ENCODE measurements at regions not wholly inside any gene's neighbourhood (a gene's known extent, or its start where the extent isn't known, plus 50 kb on each side); places are given as distances from the start of the nearest gene placed in this dataset.

DNA sequence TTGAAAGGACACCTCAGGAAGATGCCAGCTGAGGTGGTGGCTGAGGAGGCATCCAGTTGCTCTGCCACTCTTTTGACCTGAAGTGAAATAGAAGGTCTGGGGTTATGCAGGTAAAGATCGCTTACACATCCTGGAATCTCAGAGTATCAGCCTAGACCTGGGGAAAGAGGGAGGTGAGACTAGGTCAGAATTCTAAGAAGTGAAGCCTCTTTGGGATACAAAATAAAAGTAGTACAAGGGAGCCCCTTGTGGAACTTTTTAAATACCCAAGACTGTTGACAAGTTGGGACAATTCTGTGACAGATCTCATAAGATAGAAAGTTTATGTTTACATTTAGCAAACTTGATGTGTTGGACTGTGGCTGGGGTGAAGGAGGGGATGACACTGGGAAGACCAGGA, 263.1 kb downstream of the SPRY1 start:
- Histone ChIP-seq H3K4me2 (no peak overlapping the region), H3K9ac (no peak overlapping the region), H3K36me3 (no peaks in the 10 kb centered on the region), H3K4me3 (no peak overlapping the region), H3K27ac (no peak overlapping the region), H4K20me1 (no peaks in the 10 kb centered on the region), H3K4me1 (no peaks in the 10 kb centered on the region), H3K27me3 (no peaks in the 10 kb centered on the region), H3K9me3 (peaks cover 23% of the 10 kb centered on the region)
- TF ChIP-seq Cebpa-rat (IDR thresholded peaks at IDR 0.05), result no peak

GRCh38 chr4:123661080-123661737, 264.6 kb downstream of the SPRY1 start:
- Histone ChIP-seq H3K9me3 (peaks cover 14% of the 10 kb centered on the region), H3K4me1 (no peaks in the 10 kb centered on the region), H3K27me3 (no peaks in the 10 kb centered on the region), H3K4me3 (no peak overlapping the region), H3K9ac (no peak overlapping the region), H3K4me2 (no peak overlapping the region), H4K20me1 (no peaks in the 10 kb centered on the region), H3K36me3 (no peaks in the 10 kb centered on the region), H3K27ac (no peak overlapping the region)
- TF ChIP-seq Cebpa-rat (IDR thresholded peaks at IDR 0.05), result no peak

DNA sequence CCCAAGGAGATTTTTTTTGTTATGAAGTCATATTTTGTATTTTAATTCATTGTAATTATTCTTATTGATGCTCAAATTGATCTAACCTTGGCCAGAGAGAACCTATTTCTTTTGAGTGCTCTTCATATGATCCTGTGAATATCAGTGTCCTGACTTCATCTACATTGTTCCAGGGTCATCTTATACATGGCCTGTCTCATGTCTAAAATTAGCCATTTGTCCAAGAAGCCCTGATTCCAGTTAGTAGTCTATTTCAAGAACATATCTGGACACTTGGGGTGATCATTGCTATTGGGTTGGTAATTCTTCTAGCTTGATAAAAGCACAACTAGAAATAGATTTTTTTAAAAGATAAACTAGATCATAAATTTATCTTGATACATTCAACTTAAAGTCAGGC, 266.2 kb downstream of the SPRY1 start:
- no peaks in the 10 kb centered on the region for H3K4me1 ChIP-seq

GRCh38 chr4:123666486-123666885, 269.9 kb downstream of the SPRY1 start:
- TF ChIP-seq Cebpa-rat (IDR thresholded peaks at IDR 0.05), result no peak
- Histone ChIP-seq H3K4me1 (no peaks in the 10 kb centered on the region), H4K20me1 (no peaks in the 10 kb centered on the region), H3K9ac (no peak overlapping the region), H3K4me3 (no peak overlapping the region), H3K27me3 (no peaks in the 10 kb centered on the region), H3K9me3 (no peaks in the 10 kb centered on the region), H3K36me3 (no peaks in the 10 kb centered on the region), H3K27ac (no peak overlapping the region), H3K4me2 (no peak overlapping the region)

More for the DNA sequence above, 266.2 kb downstream of the SPRY1 start:
- Histone ChIP-seq H4K20me1 (no peaks in the 10 kb centered on the region), H3K27ac (no peak overlapping the region), H3K9ac (no peak overlapping the region), H3K4me2 (no peak overlapping the region), H3K4me3 (no peak overlapping the region), H3K36me3 (no peaks in the 10 kb centered on the region), H3K9me3 (no peaks in the 10 kb centered on the region), H3K27me3 (no peaks in the 10 kb centered on the region)
- TF ChIP-seq Cebpa-rat (IDR thresholded peaks at IDR 0.05), result no peak

DNA sequence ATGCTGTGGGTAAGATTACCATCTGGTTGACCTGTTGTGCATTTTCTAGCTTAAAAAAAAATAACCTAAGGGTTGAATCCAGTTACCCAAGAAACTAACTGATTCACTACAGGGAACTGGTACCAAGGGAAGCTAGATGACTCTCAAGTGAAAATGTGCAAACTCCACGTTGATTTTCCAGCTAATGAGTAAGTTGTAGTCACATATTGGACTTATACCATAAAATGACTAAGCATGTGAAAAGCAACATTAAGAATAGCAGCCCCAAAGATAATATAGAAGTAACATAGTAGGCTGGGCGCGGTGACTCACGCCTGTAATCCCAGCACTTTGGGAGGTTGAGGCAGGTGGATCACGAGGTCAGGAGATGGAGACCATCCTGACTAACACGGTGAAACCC, 270.9 kb downstream of the SPRY1 start:
- no peak overlapping the region for H3K4me3 ChIP-seq
- H4K20me1 ChIP-seq, result no peaks in the 10 kb centered on the region
- no peaks in the 10 kb centered on the region for H3K9me3 ChIP-seq
- no peaks in the 10 kb centered on the region for H3K36me3 ChIP-seq
- no peak overlapping the region for H3K9ac ChIP-seq
- no peak overlapping the region for H3K4me2 ChIP-seq
- TF ChIP-seq Cebpa-rat (IDR thresholded peaks at IDR 0.05), result no peak
- no peaks in the 10 kb centered on the region for H3K27me3 ChIP-seq
- H3K4me1 ChIP-seq, result peaks cover 8% of the 10 kb centered on the region; the same call in 1 of the 2 replicates
- no peak overlapping the region for H3K27ac ChIP-seq

GRCh38 chr4:123667991-123668390, 271.4 kb downstream of the SPRY1 start:
- Histone ChIP-seq H3K4me3 (no peak overlapping the region), H3K36me3 (no peaks in the 10 kb centered on the region), H3K9ac (no peak overlapping the region), H3K4me2 (no peak overlapping the region), H3K9me3 (no peaks in the 10 kb centered on the region), H4K20me1 (no peaks in the 10 kb centered on the region), H3K27me3 (no peaks in the 10 kb centered on the region), H3K27ac (no peak overlapping the region), H3K4me1 (peaks cover 8% of the 10 kb centered on the region; the same call in 1 of the 2 replicates)
- TF ChIP-seq Cebpa-rat (IDR thresholded peaks at IDR 0.05), result no peak

DNA sequence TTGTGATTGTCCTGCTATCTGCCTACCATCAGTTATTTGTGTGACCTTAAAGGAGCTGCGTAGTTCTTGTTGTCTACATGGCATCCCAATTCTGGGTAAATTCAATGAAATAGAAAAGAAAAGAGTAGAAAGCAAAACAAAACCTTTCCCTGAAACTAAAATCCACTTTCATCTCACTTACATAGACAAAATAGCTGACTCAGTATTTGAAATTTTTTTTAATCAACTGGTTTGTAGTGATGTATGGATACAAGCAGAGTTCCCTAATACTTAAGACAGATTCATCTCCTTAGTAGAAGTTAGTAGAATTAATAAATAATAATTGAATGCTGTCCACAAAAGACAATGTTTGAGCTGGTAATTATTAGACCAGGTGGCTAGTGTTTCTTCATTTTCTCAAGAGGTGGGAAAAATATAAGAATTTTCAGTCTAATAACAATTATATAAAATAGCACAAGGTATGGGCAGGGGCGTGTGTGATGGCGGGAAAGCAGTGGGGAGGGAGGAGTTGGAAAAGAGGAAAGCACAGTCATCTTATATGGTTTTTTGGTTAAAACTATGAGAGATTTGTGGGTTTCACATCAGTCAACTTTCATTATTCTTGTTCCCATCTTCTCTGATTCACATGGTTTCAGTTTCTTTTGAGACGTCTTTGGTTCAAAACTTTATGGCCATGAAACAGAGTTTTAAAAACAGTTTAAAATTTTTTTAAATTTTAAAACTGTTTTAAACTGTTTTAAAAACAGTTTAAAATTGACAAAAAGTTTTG, 275.2 kb downstream of the SPRY1 start:
- H3K27me3 ChIP-seq, result no peaks in the 10 kb centered on the region
- no peak overlapping the region for H3K27ac ChIP-seq
- TF ChIP-seq Cebpa-rat (IDR thresholded peaks at IDR 0.05), result no peak
- no peaks in the 10 kb centered on the region for H3K36me3 ChIP-seq
- no peak overlapping the region for H3K9ac ChIP-seq
- 0 out of 2 replicates have a peak overlapping the region, but pooled peaks have one; percentile 2 for H3K4me2 ChIP-seq
- no peak overlapping the region for H3K4me3 ChIP-seq
- H3K9me3 ChIP-seq, result no peaks in the 10 kb centered on the region
- H4K20me1 ChIP-seq, result no peaks in the 10 kb centered on the region
- H3K4me1 ChIP-seq, result peaks cover 8% of the 10 kb centered on the region; the same call in 1 of the 2 replicates

DNA sequence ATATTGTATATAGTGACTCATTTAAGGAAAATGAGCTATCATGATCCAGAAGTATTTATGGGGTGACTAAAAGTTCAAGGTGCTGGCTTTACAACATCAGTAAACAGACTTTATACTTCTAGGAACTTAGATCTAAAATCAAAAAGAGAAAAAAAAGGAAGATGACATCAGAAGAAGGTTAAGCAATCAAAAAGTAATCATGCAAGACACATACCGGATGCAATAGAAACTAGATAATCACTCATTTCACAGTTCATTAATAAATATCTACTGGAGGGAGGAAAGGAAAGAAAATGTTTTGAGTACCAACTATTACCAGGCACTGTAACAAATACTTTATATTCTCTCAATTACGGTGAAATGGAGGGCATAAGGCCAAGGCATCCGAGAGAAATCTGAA, 276.4 kb downstream of the SPRY1 start:
- Histone ChIP-seq H4K20me1 (no peaks in the 10 kb centered on the region), H3K27ac (no peak overlapping the region), H3K27me3 (no peaks in the 10 kb centered on the region), H3K9me3 (no peaks in the 10 kb centered on the region), H3K4me3 (no peak overlapping the region), H3K4me1 (peaks cover 8% of the 10 kb centered on the region; the same call in 1 of the 2 replicates), H3K9ac (no peak overlapping the region), H3K4me2 (no peak overlapping the region), H3K36me3 (no peaks in the 10 kb centered on the region)
- TF ChIP-seq Cebpa-rat (IDR thresholded peaks at IDR 0.05), result no peak; the same call in 1 of the 2 replicates

DNA sequence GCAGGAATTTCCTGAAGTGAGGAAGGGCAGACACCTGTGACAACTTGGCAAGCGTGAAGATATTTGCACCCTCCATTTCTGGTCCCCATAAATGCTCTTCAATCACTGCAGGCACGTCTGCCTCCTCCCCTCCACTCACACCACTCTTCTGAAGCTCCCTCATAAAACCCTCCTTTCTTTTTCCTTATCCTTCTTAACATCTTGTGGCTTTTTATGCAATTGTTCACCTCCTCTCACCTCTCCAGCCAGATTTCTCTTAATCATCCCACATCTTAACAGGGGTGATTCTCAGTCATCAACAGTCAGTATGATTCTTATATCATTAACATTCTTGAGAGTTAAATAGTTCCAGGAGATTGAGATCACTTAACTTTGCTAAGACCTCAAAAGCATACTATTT, 277.4 kb downstream of the SPRY1 start:
- Histone ChIP-seq H3K36me3 (no peaks in the 10 kb centered on the region), H3K9ac (no peak overlapping the region), H3K27ac (no peak overlapping the region), H3K4me1 (peaks cover 8% of the 10 kb centered on the region; the same call in 1 of the 2 replicates), H3K27me3 (no peaks in the 10 kb centered on the region), H3K4me3 (no peak overlapping the region), H4K20me1 (no peaks in the 10 kb centered on the region), H3K9me3 (no peaks in the 10 kb centered on the region), H3K4me2 (no peak overlapping the region)
- no peak for TF ChIP-seq Cebpa-rat (IDR thresholded peaks at IDR 0.05)

GRCh38 chr4:123674762-123675465, 278.3 kb downstream of the SPRY1 start:
- Histone ChIP-seq H3K27ac (no peak overlapping the region), H3K27me3 (no peaks in the 10 kb centered on the region), H3K4me3 (no peak overlapping the region), H4K20me1 (no peaks in the 10 kb centered on the region), H3K9me3 (no peaks in the 10 kb centered on the region), H3K36me3 (no peaks in the 10 kb centered on the region), H3K4me2 (no peak overlapping the region), H3K9ac (no peak overlapping the region), H3K4me1 (peaks cover 8% of the 10 kb centered on the region; the same call in 1 of the 2 replicates)
- TF ChIP-seq Cebpa-rat (IDR thresholded peaks at IDR 0.05), result no peak

Measured in BLaER1 (cell line).